Ishikawa (cell line): ENCODE measurements at regions not wholly inside any gene's neighbourhood (a gene's known extent, or its start where the extent isn't known, plus 50 kb on each side); places are given as distances from the start of the nearest gene placed in this dataset.

Experiments
- CEBPB ChIP-seq: IDR thresholded peaks from 2 replicates; pipeline ENCODE4 v1.6.1; 2012
- EGR1 ChIP-seq: IDR thresholded peaks from 2 replicates; pipeline ENCODE4 v1.6.1; 2012
- EP300 ChIP-seq: IDR thresholded peaks from 2 replicates; pipeline ENCODE4 v1.6.1; 2012; ENCODE audit warnings: borderline replicate concordance

GRCh38 chr14:103199124-103199523, 75.9 kb downstream of the TNFAIP2 start:
- no peak for TF ChIP-seq EP300
- TF ChIP-seq EGR1, result no peak
- no peak for TF ChIP-seq CEBPB
